ENCODE measurements at regions not wholly inside any gene's neighbourhood (a gene's known extent, or its start where the extent isn't known, plus 50 kb on each side); places are given as distances from the start of the nearest gene placed in this dataset.

- peaks cover 0 to 18% (median 5%) of the 10 kb centered on the region in 8 donors for H3K9me3 ChIP-seq
- no peak overlapping the region for H3K27ac ChIP-seq
- intact Hi-C loops (cut with DNase I; ENCODE audit: low total_unique reads) = no loop called here
- H3K27me3 ChIP-seq (replicated peaks in 1 of 7) = peaks cover 0 to 42% (median 0%) of the 10 kb centered on the region in 7 donors
- TF ChIP-seq POLR2AphosphoS5 (IDR thresholded peaks at IDR 0.05) (no peak), POLR2A (IDR thresholded peaks at IDR 0.05) (no peak), CTCF (IDR thresholded peaks at IDR 0.05 in 8 of 11, conservative IDR thresholded peaks at IDR 0.05 in 3 of 11) (no peak)
- DNase-seq = no peak
- H3K36me3 ChIP-seq = no peaks in the 10 kb centered on the region
- H3K4me3 ChIP-seq = no peak overlapping the region
- H3K4me1 ChIP-seq = no peaks in the 10 kb centered on the region
- 86 to 92% (median 88%) methylated on average over 15 to 16 of the region's 16 CpGs for WGBS, 5 donors
Observed at GRCh38 chr22:47813661-47814060, 1051.2 kb downstream of the TBC1D22A start.

- Histone ChIP-seq H3K27ac (no peak overlapping the region), H3K27me3 (replicated peaks in 1 of 7) (peaks cover 0 to 38% (median 0%) of the 10 kb centered on the region in 7 donors), H3K9me3 (peaks cover 0 to 7% (median under 1%) of the 10 kb centered on the region in 8 donors), H3K4me3 (no peak overlapping the region), H3K4me1 (no peaks in the 10 kb centered on the region), H3K36me3 (no peaks in the 10 kb centered on the region)
- intact Hi-C loops (cut with DNase I; ENCODE audit: low total_unique reads) = no loop called here
- no peak for DNase-seq
- 75 to 83% (median 77%) methylated on average over 7 of the region's 7 CpGs for WGBS, 5 donors
- TF ChIP-seq POLR2AphosphoS5 (IDR thresholded peaks at IDR 0.05) = no peak
- TF ChIP-seq CTCF (IDR thresholded peaks at IDR 0.05 in 8 of 11, conservative IDR thresholded peaks at IDR 0.05 in 3 of 11) = no peak
- TF ChIP-seq POLR2A (IDR thresholded peaks at IDR 0.05) = no peak
Observed at GRCh38 chr22:47811971-47812370, 1049.5 kb downstream of the TBC1D22A start.

- intact Hi-C loops (cut with DNase I; ENCODE audit: low total_unique reads) = no loop called here
- H3K27ac ChIP-seq = no peak overlapping the region
- no peaks in the 10 kb centered on the region for H3K4me1 ChIP-seq
- DNase-seq = no peak
- H3K27me3 ChIP-seq (replicated peaks in 1 of 7) = peaks cover 0 to 39% (median 0%) of the 10 kb centered on the region in 7 donors
- no peaks in the 10 kb centered on the region for H3K36me3 ChIP-seq
- TF ChIP-seq CTCF (IDR thresholded peaks at IDR 0.05 in 8 of 11, conservative IDR thresholded peaks at IDR 0.05 in 3 of 11) (no peak), POLR2A (IDR thresholded peaks at IDR 0.05) (no peak), POLR2AphosphoS5 (IDR thresholded peaks at IDR 0.05) (no peak)
- 65 to 74% (median 71%) methylated on average over 23 to 24 of the region's 24 CpGs for WGBS, 5 donors
- H3K4me3 ChIP-seq = no peak overlapping the region
- H3K9me3 ChIP-seq = peaks cover 0 to 7% (median 0%) of the 10 kb centered on the region in 8 donors
Observed at GRCh38 chr22:47810505-47811500, 1048.4 kb downstream of the TBC1D22A start.

Data from spleen (tissue), 11 donors.